SU-DHL-6 (cell line): ENCODE measurements at regions not wholly inside any gene's neighbourhood (a gene's known extent, or its start where the extent isn't known, plus 50 kb on each side); places are given as distances from the start of the nearest gene placed in this dataset.

Source experiments
- CTCF ChIP-seq: fragments of 200-600 bp; sonication (generic); IDR thresholded peaks from one replicate; pipeline ENCODE4 v1.5.1; 2017; ENCODE audit warnings: antibody characterized with exemption, mild to moderate bottlenecking, low read length, moderate library complexity; ENCODE audit not compliant: insufficient read depth, poor library complexity, severe bottlenecking
- EZH2phosphoT487 ChIP-seq: fragments of 200-600 bp; sonication (generic), shearing (Covaris generic); conservative IDR thresholded peaks from 2 replicates; pipeline ENCODE4 v1.6.1; 2018; ENCODE audit warnings: mild to moderate bottlenecking, antibody characterized with exemption, low read length, moderate library complexity, mixed read lengths

GRCh38 chr18:34957864-34958259, 83.4 kb upstream of the MAPRE2 start:
- no peak for TF ChIP-seq CTCF
- no peak for TF ChIP-seq EZH2phosphoT487
